Peyer's patch (tissue), 4 donors: ENCODE measurements at regions not wholly inside any gene's neighbourhood (a gene's known extent, or its start where the extent isn't known, plus 50 kb on each side); places are given as distances from the start of the nearest gene placed in this dataset.
"Not testable (repeated sequence)": the region's sequence is repeated elsewhere in the genome, so short reads cannot be mapped to it uniquely, and the experiment has no call there.

Experiments used
- DNase-seq, 3 donors: peaks; one replicate each; pipeline ENCODE4 v3.0.0-alpha.2; 2017 to 2019
- H3K27ac ChIP-seq, 4 donors: fragments of 200-600 bp; sonication (generic); one replicate each; pipeline ENCODE4 v1.5.1; 2016 to 2019
- H3K27me3 ChIP-seq, 2 donors: fragments of 200-600 bp; sonication (generic); one replicate each; pipeline ENCODE4 v1.5.1; 2019
- H3K36me3 ChIP-seq, 3 donors: fragments of 200-600 bp; sonication (generic); one replicate each; pipeline ENCODE4 v1.5.1; 2016 to 2019
- H3K4me1 ChIP-seq, 4 donors: fragments of 200-600 bp; sonication (generic); one replicate each; pipeline ENCODE4 v1.5.1; 2016 to 2019
- H3K4me3 ChIP-seq, 4 donors: fragments of 200-600 bp; sonication (generic); 1 replicate in 3 of 4; 2 replicates in 1 of 4; pipeline ENCODE4 v1.5.1; 2016 to 2019; ENCODE audit warnings: mild to moderate bottlenecking in 1 of 4
- H3K9me3 ChIP-seq, 4 donors: fragments of 200-600 bp; sonication (generic); one replicate each; pipeline ENCODE4 v1.5.1; 2016 to 2019; ENCODE audit warnings: mild to moderate bottlenecking in 1 of 4
- POLR2A ChIP-seq, 2 donors: fragments of 450-650 bp; IDR thresholded peaks; one replicate each; pipeline ENCODE4 v1.5.1; 2017; ENCODE audit warnings: antibody characterized with exemption in 2 of 2, mild to moderate bottlenecking in 2 of 2, moderate library complexity in 2 of 2
- TF ChIP-seq, protein P1 (sequence below), 6 experiments: fragments of 450-650 bp in 4 of 6; fragments of 200-600 bp in 2 of 6; sonication (generic) in 1 of 6; IDR thresholded peaks; one replicate each; pipeline ENCODE4 v1.5.1; 2017 to 2019; ENCODE audit warnings: antibody characterized with exemption in 6 of 6, mild to moderate bottlenecking in 3 of 6, moderate library complexity in 1 of 6

DNA sequence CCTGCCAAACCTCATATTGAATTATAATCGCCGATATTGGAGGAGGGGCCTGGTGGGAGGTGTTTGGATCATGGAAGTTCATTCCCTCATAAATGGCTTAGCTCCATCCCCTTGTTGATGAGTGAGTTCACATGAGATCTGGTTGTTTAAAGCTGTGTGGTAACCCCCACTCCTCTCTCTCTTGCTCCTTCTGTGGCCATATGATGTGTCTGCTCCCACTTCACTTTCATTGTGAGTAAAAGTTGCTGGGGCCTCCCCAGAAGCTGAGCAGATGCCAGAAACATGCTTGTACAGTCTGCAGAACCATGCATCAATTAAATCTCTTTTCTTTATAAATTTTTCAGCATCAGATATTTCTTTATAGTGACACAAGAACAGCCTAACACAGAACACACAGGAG lies 929.0 kb upstream of the FAT3 start:
- no peaks in the 10 kb centered on the region for H3K27me3 ChIP-seq
- no peak for TF ChIP-seq POLR2A (IDR thresholded peaks at IDR 0.05)
- TF ChIP-seq, protein P1, sequence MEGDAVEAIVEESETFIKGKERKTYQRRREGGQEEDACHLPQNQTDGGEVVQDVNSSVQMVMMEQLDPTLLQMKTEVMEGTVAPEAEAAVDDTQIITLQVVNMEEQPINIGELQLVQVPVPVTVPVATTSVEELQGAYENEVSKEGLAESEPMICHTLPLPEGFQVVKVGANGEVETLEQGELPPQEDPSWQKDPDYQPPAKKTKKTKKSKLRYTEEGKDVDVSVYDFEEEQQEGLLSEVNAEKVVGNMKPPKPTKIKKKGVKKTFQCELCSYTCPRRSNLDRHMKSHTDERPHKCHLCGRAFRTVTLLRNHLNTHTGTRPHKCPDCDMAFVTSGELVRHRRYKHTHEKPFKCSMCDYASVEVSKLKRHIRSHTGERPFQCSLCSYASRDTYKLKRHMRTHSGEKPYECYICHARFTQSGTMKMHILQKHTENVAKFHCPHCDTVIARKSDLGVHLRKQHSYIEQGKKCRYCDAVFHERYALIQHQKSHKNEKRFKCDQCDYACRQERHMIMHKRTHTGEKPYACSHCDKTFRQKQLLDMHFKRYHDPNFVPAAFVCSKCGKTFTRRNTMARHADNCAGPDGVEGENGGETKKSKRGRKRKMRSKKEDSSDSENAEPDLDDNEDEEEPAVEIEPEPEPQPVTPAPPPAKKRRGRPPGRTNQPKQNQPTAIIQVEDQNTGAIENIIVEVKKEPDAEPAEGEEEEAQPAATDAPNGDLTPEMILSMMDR (IDR thresholded peaks at IDR 0.05): no peak
- no peak overlapping the region for H3K4me3 ChIP-seq
- H3K27ac ChIP-seq: no peak overlapping the region
- H3K9me3 ChIP-seq: no peaks in the 10 kb centered on the region
- no peaks in the 10 kb centered on the region for H3K4me1 ChIP-seq
- DNase-seq: no peak
- no peaks in the 10 kb centered on the region for H3K36me3 ChIP-seq

- no peaks in the 10 kb centered on the region for H3K4me1 ChIP-seq
- no peaks in the 10 kb centered on the region for H3K36me3 ChIP-seq
- no peak overlapping the region for H3K4me3 ChIP-seq
- no peaks in the 10 kb centered on the region for H3K9me3 ChIP-seq
- no peaks in the 10 kb centered on the region for H3K27me3 ChIP-seq
- no peak for DNase-seq
- H3K27ac ChIP-seq: no peak overlapping the region
- TF ChIP-seq, protein P1 (IDR thresholded peaks at IDR 0.05): no peak
- TF ChIP-seq POLR2A (IDR thresholded peaks at IDR 0.05): no peak
These were observed 931.5 kb upstream of the FAT3 start for GRCh38 chr11:91293119-91293518.

GRCh38 chr11:91272089-91272488 lies 952.5 kb upstream of the FAT3 start:
- no peaks in the 10 kb centered on the region for H3K36me3 ChIP-seq
- DNase-seq: no peak
- no peaks in the 10 kb centered on the region for H3K27me3 ChIP-seq

DNA sequence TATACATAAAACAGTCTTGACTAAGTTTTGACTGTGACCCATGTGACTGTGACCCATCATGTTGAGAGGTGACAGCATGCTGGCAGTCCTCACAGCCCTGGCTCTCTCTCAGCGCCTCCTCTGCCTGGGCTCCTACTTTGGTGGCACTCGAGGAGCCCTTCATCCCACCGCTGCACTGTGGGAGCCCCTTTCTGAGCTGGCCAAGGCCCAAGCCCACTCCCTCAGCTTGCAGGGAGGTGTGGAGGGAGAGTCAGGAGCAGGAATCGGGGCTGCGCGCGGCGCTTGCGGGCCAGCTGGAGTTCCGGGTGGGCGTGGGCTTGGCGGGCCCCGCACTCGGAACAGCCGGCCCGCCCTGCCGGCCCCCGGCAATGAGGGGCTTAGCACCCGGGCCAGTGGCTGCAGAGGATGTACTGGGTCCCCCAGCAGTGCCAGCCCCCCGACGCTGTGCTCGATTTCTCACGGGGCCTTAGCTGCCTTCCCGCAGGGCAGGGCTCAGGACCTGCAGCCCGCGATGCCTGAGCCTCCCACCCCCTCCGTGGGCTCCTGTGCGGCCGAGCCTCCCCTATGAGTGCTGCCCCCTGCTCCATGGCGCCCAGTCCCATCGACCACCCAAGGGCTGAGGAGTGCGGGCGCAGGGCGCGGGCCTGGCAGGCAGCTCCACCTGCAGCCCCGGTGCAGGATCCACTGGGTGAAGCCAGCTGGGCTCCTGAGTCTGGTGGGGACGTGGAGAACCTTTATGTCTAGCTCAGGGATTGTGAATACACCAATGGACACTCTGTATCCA lies 955.9 kb upstream of the FAT3 start:
- not testable (repeated sequence) for H3K27me3 ChIP-seq, H3K4me3 ChIP-seq, H3K9me3 ChIP-seq, DNase-seq, H3K27ac ChIP-seq, H3K4me1 ChIP-seq, H3K36me3 ChIP-seq

More at GRCh38 chr11:91272089-91272488, 952.5 kb upstream of the FAT3 start:
- H3K4me3 ChIP-seq: no peak overlapping the region
- no peak for TF ChIP-seq POLR2A (IDR thresholded peaks at IDR 0.05)
- TF ChIP-seq, protein P1 (IDR thresholded peaks at IDR 0.05): no peak
- no peaks in the 10 kb centered on the region for H3K4me1 ChIP-seq
- H3K27ac ChIP-seq: no peak overlapping the region
- no peaks in the 10 kb centered on the region for H3K9me3 ChIP-seq

DNA sequence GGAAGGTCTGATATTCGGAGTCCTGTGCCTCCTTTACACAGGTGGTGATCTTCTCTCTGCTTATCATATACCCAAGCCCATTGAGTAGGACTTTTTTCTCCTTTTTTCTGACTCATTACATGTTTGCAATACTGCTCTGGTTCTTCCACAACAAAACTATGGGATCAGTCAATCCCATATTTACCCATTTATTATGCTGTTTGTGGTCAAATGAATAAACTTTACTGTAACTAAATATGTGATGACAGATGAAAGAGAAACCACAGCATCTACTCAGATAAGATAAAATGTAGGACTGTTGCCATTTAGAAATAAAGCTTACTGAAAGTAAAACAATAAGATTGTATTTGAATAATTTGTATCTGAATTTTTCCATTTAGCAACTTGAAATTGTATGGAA lies 958.7 kb upstream of the FAT3 start:
- no peaks in the 10 kb centered on the region for H3K27me3 ChIP-seq
- TF ChIP-seq POLR2A (IDR thresholded peaks at IDR 0.05): no peak
- TF ChIP-seq, protein P1 (IDR thresholded peaks at IDR 0.05): no peak
- H3K9me3 ChIP-seq: no peaks in the 10 kb centered on the region
- H3K4me3 ChIP-seq: no peak overlapping the region
- H3K4me1 ChIP-seq: no peaks in the 10 kb centered on the region
- DNase-seq: no peak
- no peaks in the 10 kb centered on the region for H3K36me3 ChIP-seq
- no peak overlapping the region for H3K27ac ChIP-seq

DNA sequence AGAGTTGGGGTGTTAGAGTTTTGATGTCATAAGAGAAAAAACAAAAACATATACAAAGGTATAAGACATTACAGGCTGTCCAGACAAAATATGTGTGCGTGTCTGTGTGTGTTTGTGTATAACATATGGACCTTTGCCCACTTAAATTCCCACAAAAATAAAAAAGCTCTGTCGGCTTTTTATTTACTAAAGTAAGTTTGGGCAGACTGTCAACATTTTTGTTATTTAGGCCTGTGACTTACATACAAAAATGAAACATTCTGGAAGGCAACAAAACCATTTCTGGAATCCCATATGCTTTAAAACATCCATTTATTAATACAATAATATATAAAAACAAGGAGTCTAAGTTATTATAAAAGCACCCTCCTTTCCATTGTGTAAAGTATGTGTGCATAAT lies 960.1 kb upstream of the FAT3 start:
- Histone ChIP-seq H3K27ac (no peak overlapping the region), H3K27me3 (no peaks in the 10 kb centered on the region), H3K36me3 (no peaks in the 10 kb centered on the region), H3K4me1 (no peaks in the 10 kb centered on the region), H3K4me3 (no peak overlapping the region), H3K9me3 (no peaks in the 10 kb centered on the region)
- no peak for DNase-seq
- TF ChIP-seq, protein P1 (IDR thresholded peaks at IDR 0.05): no peak
- no peak for TF ChIP-seq POLR2A (IDR thresholded peaks at IDR 0.05)
